ENCODE measurements at regions not wholly inside any gene's neighbourhood (a gene's known extent, or its start where the extent isn't known, plus 50 kb on each side); places are given as distances from the start of the nearest gene placed in this dataset.
"Not testable (repeated sequence)": the region's sequence is repeated elsewhere in the genome, so short reads cannot be mapped to it uniquely, and the experiment has no call there.

- Histone ChIP-seq H3K4ac (ENCODE audit: low read length) (no peak overlapping the region), H3K4me3 (ENCODE audit: low read length in 2 of 2) (no peak overlapping the region), H3K79me1 (ENCODE audit: low read depth, low read length) (no peaks in the 10 kb centered on the region), H3K9me3 (replicated peaks in 1 of 2; ENCODE audit: control insufficient read depth in 2 of 2, insufficient read depth in 1 of 2, low read depth in 1 of 2, low read length in 2 of 2) (peaks cover 4% of the 10 kb centered on the region in 2 donors), H2BK12ac (ENCODE audit: low read length) (no peak overlapping the region), H3K9ac (ENCODE audit: low read depth, low read length, poor library complexity) (no peak overlapping the region), H3K23ac (ENCODE audit: low read depth, low read length, poor library complexity) (no peak overlapping the region), H3K4me2 (ENCODE audit: insufficient read depth, low read length, poor library complexity, severe bottlenecking) (no peak overlapping the region), H2BK5ac (ENCODE audit: low read length) (no peak overlapping the region), H3K18ac (ENCODE audit: low read length) (no peak overlapping the region), H4K91ac (ENCODE audit: low read depth, low read length, poor library complexity) (no peak overlapping the region), H3K27ac (replicated peaks; ENCODE audit: low read length) (no peak overlapping the region), H2BK120ac (ENCODE audit: low read depth, low read length) (no peak overlapping the region), H2BK15ac (ENCODE audit: low read length) (no peak overlapping the region), H4K8ac (ENCODE audit: low read depth, low read length) (no peak overlapping the region), H3K36me3 (replicated peaks in 1 of 2; ENCODE audit: control insufficient read depth in 2 of 2, insufficient read depth in 2 of 2, low read length in 2 of 2) (no peaks in the 10 kb centered on the region), H3K4me1 (ENCODE audit: control insufficient read depth in 2 of 2, insufficient read depth in 1 of 2, low read depth in 1 of 2, low read length in 2 of 2) (no peaks in the 10 kb centered on the region), H2AFZ (ENCODE audit: low read length) (no peak overlapping the region), H3K27me3 (ENCODE audit: control insufficient read depth in 3 of 3, insufficient read depth in 3 of 3, low read depth in 1 of 3, low read length in 3 of 3) (no peaks in the 10 kb centered on the region), H3K14ac (ENCODE audit: low read length) (no peak overlapping the region), H2AK5ac (ENCODE audit: low read depth, low read length) (no peak overlapping the region)
- DNase-seq (ENCODE audit: low spot score), result no peak
- WGBS, 2 donors (ENCODE audit: extremely low coverage in 2 of 2, insufficient read length in 2 of 2, insufficient replicate concordance in 1 of 2), result no CpG with 5 or more reads among the region's 2 CpGs
Observed at GRCh38 chr1:73273886-73274285, 924.1 kb downstream of the LRRIQ3 start.

- H4K91ac ChIP-seq (ENCODE audit: low read depth, low read length, poor library complexity); DNase-seq (ENCODE audit: low spot score): not testable (repeated sequence)
- H3K9me3 ChIP-seq (replicated peaks in 1 of 2; ENCODE audit: control insufficient read depth in 2 of 2, insufficient read depth in 1 of 2, low read depth in 1 of 2, low read length in 2 of 2), result peaks cover 0 to 16% of the 10 kb centered on the region in 2 donors
Observed at GRCh38 chr1:73245196-73245595, 952.8 kb downstream of the LRRIQ3 start.

GRCh38 chr1:73218995-73219546 lies 936.7 kb upstream of the NEGR1 start:
- Histone ChIP-seq H4K91ac (ENCODE audit: low read depth, low read length, poor library complexity) (no peak overlapping the region), H3K36me3 (replicated peaks in 1 of 2; ENCODE audit: control insufficient read depth in 2 of 2, insufficient read depth in 2 of 2, low read length in 2 of 2) (no peaks in the 10 kb centered on the region), H3K4me1 (ENCODE audit: control insufficient read depth in 2 of 2, insufficient read depth in 1 of 2, low read depth in 1 of 2, low read length in 2 of 2) (no peaks in the 10 kb centered on the region), H3K79me1 (ENCODE audit: low read depth, low read length) (no peaks in the 10 kb centered on the region), H3K9me3 (replicated peaks in 1 of 2; ENCODE audit: control insufficient read depth in 2 of 2, insufficient read depth in 1 of 2, low read depth in 1 of 2, low read length in 2 of 2) (peaks cover 0 to 3% of the 10 kb centered on the region in 2 donors), H4K8ac (ENCODE audit: low read depth, low read length) (no peak overlapping the region), H3K9ac (ENCODE audit: low read depth, low read length, poor library complexity) (no peak overlapping the region), H2BK5ac (ENCODE audit: low read length) (no peak overlapping the region), H3K4ac (ENCODE audit: low read length) (no peak overlapping the region), H3K4me2 (ENCODE audit: insufficient read depth, low read length, poor library complexity, severe bottlenecking) (no peak overlapping the region), H3K18ac (ENCODE audit: low read length) (no peak overlapping the region), H2AFZ (ENCODE audit: low read length) (no peak overlapping the region), H3K14ac (ENCODE audit: low read length) (no peak overlapping the region), H3K4me3 (ENCODE audit: low read length in 2 of 2) (no peak overlapping the region), H2BK15ac (ENCODE audit: low read length) (no peak overlapping the region), H2BK12ac (ENCODE audit: low read length) (no peak overlapping the region), H3K23ac (ENCODE audit: low read depth, low read length, poor library complexity) (no peak overlapping the region), H2AK5ac (ENCODE audit: low read depth, low read length) (no peak overlapping the region), H3K27ac (replicated peaks; ENCODE audit: low read length) (no peak overlapping the region), H3K27me3 (ENCODE audit: control insufficient read depth in 3 of 3, insufficient read depth in 3 of 3, low read depth in 1 of 3, low read length in 3 of 3) (no peaks in the 10 kb centered on the region), H2BK120ac (ENCODE audit: low read depth, low read length) (no peak overlapping the region)
- DNase-seq (ENCODE audit: low spot score), result no peak
- no CpG with 5 or more reads among the region's 2 CpGs for WGBS, 2 donors (ENCODE audit: extremely low coverage in 2 of 2, insufficient read length in 2 of 2, insufficient replicate concordance in 1 of 2)

More at GRCh38 chr1:73245196-73245595, 952.8 kb downstream of the LRRIQ3 start:
- not testable (repeated sequence) for H2BK15ac ChIP-seq (ENCODE audit: low read length); H3K4ac ChIP-seq (ENCODE audit: low read length); H3K36me3 ChIP-seq (replicated peaks in 1 of 2; ENCODE audit: control insufficient read depth in 2 of 2, insufficient read depth in 2 of 2, low read length in 2 of 2); H3K9ac ChIP-seq (ENCODE audit: low read depth, low read length, poor library complexity); H2AFZ ChIP-seq (ENCODE audit: low read length); H3K4me2 ChIP-seq (ENCODE audit: insufficient read depth, low read length, poor library complexity, severe bottlenecking); H3K79me1 ChIP-seq (ENCODE audit: low read depth, low read length); H3K27me3 ChIP-seq (ENCODE audit: control insufficient read depth in 3 of 3, insufficient read depth in 3 of 3, low read depth in 1 of 3, low read length in 3 of 3); H3K27ac ChIP-seq (replicated peaks; ENCODE audit: low read length); H2BK5ac ChIP-seq (ENCODE audit: low read length); H3K4me3 ChIP-seq (ENCODE audit: low read length in 2 of 2); H3K18ac ChIP-seq (ENCODE audit: low read length); H4K8ac ChIP-seq (ENCODE audit: low read depth, low read length); H2BK12ac ChIP-seq (ENCODE audit: low read length); H3K14ac ChIP-seq (ENCODE audit: low read length); H3K4me1 ChIP-seq (ENCODE audit: control insufficient read depth in 2 of 2, insufficient read depth in 1 of 2, low read depth in 1 of 2, low read length in 2 of 2); H2AK5ac ChIP-seq (ENCODE audit: low read depth, low read length); H3K23ac ChIP-seq (ENCODE audit: low read depth, low read length, poor library complexity); H2BK120ac ChIP-seq (ENCODE audit: low read depth, low read length)

GRCh38 chr1:73205294-73205973 lies 923.1 kb upstream of the NEGR1 start:
- Histone ChIP-seq H3K27ac (replicated peaks; ENCODE audit: low read length) (no peak overlapping the region), H2AK5ac (ENCODE audit: low read depth, low read length) (no peak overlapping the region), H3K36me3 (replicated peaks in 1 of 2; ENCODE audit: control insufficient read depth in 2 of 2, insufficient read depth in 2 of 2, low read length in 2 of 2) (no peaks in the 10 kb centered on the region), H3K79me1 (ENCODE audit: low read depth, low read length) (no peaks in the 10 kb centered on the region), H3K9ac (ENCODE audit: low read depth, low read length, poor library complexity) (no peak overlapping the region), H3K4me2 (ENCODE audit: insufficient read depth, low read length, poor library complexity, severe bottlenecking) (no peak overlapping the region), H3K18ac (ENCODE audit: low read length) (no peak overlapping the region), H2BK120ac (ENCODE audit: low read depth, low read length) (no peak overlapping the region), H2AFZ (ENCODE audit: low read length) (peak overlapping the region; percentile 61), H3K4me3 (ENCODE audit: low read length in 2 of 2) (no peak overlapping the region), H2BK15ac (ENCODE audit: low read length) (no peak overlapping the region), H3K27me3 (ENCODE audit: control insufficient read depth in 3 of 3, insufficient read depth in 3 of 3, low read depth in 1 of 3, low read length in 3 of 3) (no peaks in the 10 kb centered on the region), H3K4ac (ENCODE audit: low read length) (no peak overlapping the region), H2BK12ac (ENCODE audit: low read length) (no peak overlapping the region), H3K14ac (ENCODE audit: low read length) (no peak overlapping the region), H3K9me3 (replicated peaks in 1 of 2; ENCODE audit: control insufficient read depth in 2 of 2, insufficient read depth in 1 of 2, low read depth in 1 of 2, low read length in 2 of 2) (no peaks in the 10 kb centered on the region), H3K23ac (ENCODE audit: low read depth, low read length, poor library complexity) (no peak overlapping the region), H4K91ac (ENCODE audit: low read depth, low read length, poor library complexity) (no peak overlapping the region), H3K4me1 (ENCODE audit: control insufficient read depth in 2 of 2, insufficient read depth in 1 of 2, low read depth in 1 of 2, low read length in 2 of 2) (no peaks in the 10 kb centered on the region), H4K8ac (ENCODE audit: low read depth, low read length) (no peak overlapping the region), H2BK5ac (ENCODE audit: low read length) (no peak overlapping the region)
- WGBS, 2 donors (ENCODE audit: extremely low coverage in 2 of 2, insufficient read length in 2 of 2, insufficient replicate concordance in 1 of 2), result no CpG with 5 or more reads among the region's 5 CpGs
- no peak for DNase-seq (ENCODE audit: low spot score)
